ENCODE measurements at regions not wholly inside any gene's neighbourhood (a gene's known extent, or its start where the extent isn't known, plus 50 kb on each side); places are given as distances from the start of the nearest gene placed in this dataset.

- no peak for TF ChIP-seq CTCF (conservative IDR thresholded peaks at IDR 0.05; ENCODE audit: low read depth, low read length)
- no peak for TF ChIP-seq EZH2 (IDR thresholded peaks at IDR 0.05; ENCODE audit: low read length, unreplicated experiment)
Measured at GRCh38 chr16:50489182-50489581, 59.0 kb upstream of the NKD1 start.
